ENCODE measurements at regions not wholly inside any gene's neighbourhood (a gene's known extent, or its start where the extent isn't known, plus 50 kb on each side); places are given as distances from the start of the nearest gene placed in this dataset.

DNA sequence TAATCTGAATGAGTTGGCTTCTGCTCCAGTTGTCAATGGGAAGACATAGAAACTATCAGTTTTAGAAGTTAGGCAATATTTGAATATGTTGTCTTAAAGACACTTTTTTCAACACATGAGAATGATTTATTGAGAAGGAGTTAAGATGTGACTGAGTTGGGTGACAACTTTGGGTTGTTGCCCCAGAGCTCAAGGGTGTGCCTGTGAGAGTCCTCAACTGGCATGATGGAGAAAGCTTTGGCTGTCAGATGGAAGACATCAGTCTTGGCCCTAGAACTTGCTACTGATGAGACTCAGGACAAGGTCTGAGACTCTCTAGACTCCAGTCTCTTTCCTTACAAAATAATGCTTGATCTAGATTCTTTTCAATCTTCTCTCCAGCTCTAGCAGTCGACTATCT, 69.0 kb upstream of the CTAGE1 start:
- Histone ChIP-seq H3K27me3 (ENCODE audit: insufficient read depth, low read length) (no peaks in the 10 kb centered on the region), H3K9me3 (ENCODE audit: control insufficient read depth in 1 of 2, insufficient read depth in 1 of 2, low read depth in 1 of 2, low read length in 2 of 2) (no peaks in the 10 kb centered on the region), H4K20me1 (ENCODE audit: insufficient read depth) (no peaks in the 10 kb centered on the region), H3K9ac (ENCODE audit: low read length) (no peak overlapping the region), H3K4me1 (ENCODE audit: control insufficient read depth in 1 of 2, insufficient read depth in 2 of 2, low read length in 2 of 2) (peaks cover 0 to 8% of the 10 kb centered on the region in 2 experiments; a peak in 1 of 4 replicates), H3K36me3 (ENCODE audit: control insufficient read depth in 1 of 2, insufficient read depth in 2 of 2, low read length in 2 of 2) (no peaks in the 10 kb centered on the region), H3K4me3 (replicated peaks in 1 of 2; ENCODE audit: low read depth in 1 of 2, low read length in 2 of 2) (no peak overlapping the region), H3K9me2 (ENCODE audit: insufficient read depth) (no peaks in the 10 kb centered on the region), H3K4me2 (ENCODE audit: low read length) (no peak overlapping the region), H2AFZ (ENCODE audit: low read depth, low read length, poor library complexity, severe bottlenecking) (no peak overlapping the region), H3K27ac (ENCODE audit: low read depth, low read length) (no peak overlapping the region), H3K79me2 (ENCODE audit: insufficient read depth, low read length) (no peaks in the 10 kb centered on the region)
- no TSS peak for BruUV-seq (replicated peaks)
- ChIA-PET RAD21 (ENCODE audit: low non-redundant PET in 1 of 2, low total read pairs in 2 of 2, uncharacterized antibody in 2 of 2, unreplicated experiment in 2 of 2) (no interaction called here), POLR2A (no interaction called here), CTCF (no interaction called here)
- ATAC-seq (no peak), DNase-seq (ENCODE audit: low read depth, low spot score) (no peak)
- TF ChIP-seq SIN3A (IDR thresholded peaks at IDR 0.05; ENCODE audit: low read depth) (no peak), SRF (IDR thresholded peaks at IDR 0.05; ENCODE audit: low read depth) (no peak), ZNF274 (IDR thresholded peaks at IDR 0.05; ENCODE audit: low read depth, low read length) (no peak), EGR1 (IDR thresholded peaks at IDR 0.05; ENCODE audit: low read depth) (no peak), FOSL1 (IDR thresholded peaks at IDR 0.05; ENCODE audit: low read depth) (no peak), YY1 (IDR thresholded peaks at IDR 0.05; ENCODE audit: extremely low read depth, insufficient replicate concordance, low read depth, low read length) (no peak), POLR2AphosphoS5 (IDR thresholded peaks at IDR 0.05; ENCODE audit: low read depth, low read length) (no peak), CEBPB (IDR thresholded peaks at IDR 0.05; ENCODE audit: low read depth) (no peak), EZH2 (IDR thresholded peaks at IDR 0.05) (no peak), CBX3 (IDR thresholded peaks at IDR 0.05; ENCODE audit: low read depth) (no peak), SP1 (IDR thresholded peaks at IDR 0.05; ENCODE audit: low read depth) (no peak), POLR2A (IDR thresholded peaks at IDR 0.05; ENCODE audit: borderline replicate concordance, extremely low read depth, insufficient read depth, insufficient read length) (no peak)
- TF ChIP-seq, protein P1, sequence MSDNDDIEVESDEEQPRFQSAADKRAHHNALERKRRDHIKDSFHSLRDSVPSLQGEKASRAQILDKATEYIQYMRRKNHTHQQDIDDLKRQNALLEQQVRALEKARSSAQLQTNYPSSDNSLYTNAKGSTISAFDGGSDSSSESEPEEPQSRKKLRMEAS (IDR thresholded peaks at IDR 0.05): no peak
- TF ChIP-seq, protein P2, sequence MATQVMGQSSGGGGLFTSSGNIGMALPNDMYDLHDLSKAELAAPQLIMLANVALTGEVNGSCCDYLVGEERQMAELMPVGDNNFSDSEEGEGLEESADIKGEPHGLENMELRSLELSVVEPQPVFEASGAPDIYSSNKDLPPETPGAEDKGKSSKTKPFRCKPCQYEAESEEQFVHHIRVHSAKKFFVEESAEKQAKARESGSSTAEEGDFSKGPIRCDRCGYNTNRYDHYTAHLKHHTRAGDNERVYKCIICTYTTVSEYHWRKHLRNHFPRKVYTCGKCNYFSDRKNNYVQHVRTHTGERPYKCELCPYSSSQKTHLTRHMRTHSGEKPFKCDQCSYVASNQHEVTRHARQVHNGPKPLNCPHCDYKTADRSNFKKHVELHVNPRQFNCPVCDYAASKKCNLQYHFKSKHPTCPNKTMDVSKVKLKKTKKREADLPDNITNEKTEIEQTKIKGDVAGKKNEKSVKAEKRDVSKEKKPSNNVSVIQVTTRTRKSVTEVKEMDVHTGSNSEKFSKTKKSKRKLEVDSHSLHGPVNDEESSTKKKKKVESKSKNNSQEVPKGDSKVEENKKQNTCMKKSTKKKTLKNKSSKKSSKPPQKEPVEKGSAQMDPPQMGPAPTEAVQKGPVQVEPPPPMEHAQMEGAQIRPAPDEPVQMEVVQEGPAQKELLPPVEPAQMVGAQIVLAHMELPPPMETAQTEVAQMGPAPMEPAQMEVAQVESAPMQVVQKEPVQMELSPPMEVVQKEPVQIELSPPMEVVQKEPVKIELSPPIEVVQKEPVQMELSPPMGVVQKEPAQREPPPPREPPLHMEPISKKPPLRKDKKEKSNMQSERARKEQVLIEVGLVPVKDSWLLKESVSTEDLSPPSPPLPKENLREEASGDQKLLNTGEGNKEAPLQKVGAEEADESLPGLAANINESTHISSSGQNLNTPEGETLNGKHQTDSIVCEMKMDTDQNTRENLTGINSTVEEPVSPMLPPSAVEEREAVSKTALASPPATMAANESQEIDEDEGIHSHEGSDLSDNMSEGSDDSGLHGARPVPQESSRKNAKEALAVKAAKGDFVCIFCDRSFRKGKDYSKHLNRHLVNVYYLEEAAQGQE (IDR thresholded peaks at IDR 0.05; ENCODE audit: low read depth): no peak
- intact Hi-C loops (cut with micrococcal nuclease): no loop called here

Measured in HCT116 (cell line).